Hepatocyte (in vitro differentiated cells): ENCODE measurements at regions not wholly inside any gene's neighbourhood (a gene's known extent, or its start where the extent isn't known, plus 50 kb on each side); places are given as distances from the start of the nearest gene placed in this dataset.

Experiments
- CTCF ChIP-seq: fragments of 200-600 bp; sonication (generic); IDR thresholded peaks from 2 replicates; pipeline ENCODE4 v1.5.1; 2016; ENCODE audit warnings: antibody characterized with exemption, mild to moderate bottlenecking; ENCODE audit not compliant: poor library complexity
- EZH2 ChIP-seq: fragments of 200-600 bp; sonication (generic); IDR thresholded peaks from 2 replicates; pipeline ENCODE4 v1.6.1; 2016; ENCODE audit warnings: antibody characterized with exemption, mild to moderate bottlenecking, borderline replicate concordance

- TF ChIP-seq CTCF: no peak
- no peak for TF ChIP-seq EZH2
These were observed 2154.9 kb downstream of the LRRC4C start for GRCh38 chr11:39304586-39304985.
